ENCODE measurements at regions not wholly inside any gene's neighbourhood (a gene's known extent, or its start where the extent isn't known, plus 50 kb on each side); places are given as distances from the start of the nearest gene placed in this dataset.

GRCh38 chr4:4607336-4608213 lies 65.7 kb upstream of the STX18 start:
- no peak overlapping the region for H3K27ac ChIP-seq (ENCODE audit: control insufficient read depth, insufficient read depth)
- TF ChIP-seq HDAC2 (IDR thresholded peaks at IDR 0.05) (no peak), RAD21 (IDR thresholded peaks at IDR 0.05; ENCODE audit: insufficient read depth, low read depth, low read length) (no peak), STAT3 (IDR thresholded peaks at IDR 0.05; ENCODE audit: low read depth, low read length) (no peak), CREB1 (IDR thresholded peaks at IDR 0.05; ENCODE audit: low read depth) (no peak), MYC (IDR thresholded peaks at IDR 0.05; ENCODE audit: insufficient read depth, insufficient read length, insufficient replicate concordance, low read length, severe bottlenecking) (no peak), SMC3 (IDR thresholded peaks at IDR 0.05; ENCODE audit: borderline replicate concordance, low read length) (no peak), SMAD5 (IDR thresholded peaks at IDR 0.05; ENCODE audit: low read depth) (no peak), RAD51 (IDR thresholded peaks at IDR 0.05) (no peak), ESRRA (IDR thresholded peaks at IDR 0.05; ENCODE audit: low read length) (no peak), RELB (IDR thresholded peaks at IDR 0.05; ENCODE audit: low read depth) (no peak), YY1 (IDR thresholded peaks at IDR 0.05; ENCODE audit: low read depth, low read length) (no peak), EZH2 (IDR thresholded peaks at IDR 0.05; ENCODE audit: borderline replicate concordance, control insufficient read depth, low read depth, low read length) (no peak), IRF4 (IDR thresholded peaks at IDR 0.05; ENCODE audit: low read depth, low read length) (no peak), BCLAF1 (IDR thresholded peaks at IDR 0.05) (no peak), TCF12 (IDR thresholded peaks at IDR 0.05; ENCODE audit: low read depth, low read length) (no peak), SMARCA5 (IDR thresholded peaks at IDR 0.05) (no peak)
- 97% methylated on average over 19 of the region's 19 CpGs for WGBS (ENCODE audit: insufficient coverage, insufficient replicate concordance, low lambda C conversion rate, missing lambda C conversion rate)
- in situ Hi-C loops (cut with MboI), result no loop called here
- CTCF ChIA-PET, result no interaction called here
- no peak for FAIRE-seq
- no peaks in the 10 kb centered on the region for H3K9me3 ChIP-seq (replicated peaks; ENCODE audit: control insufficient read depth, insufficient read depth, low read length)
- H3K4me2 ChIP-seq (ENCODE audit: control insufficient read depth, insufficient read depth), result no peak overlapping the region
- POLR2A ChIA-PET, result no interaction called here
- no peaks in the 10 kb centered on the region for H3K79me2 ChIP-seq (ENCODE audit: control insufficient read depth, insufficient read depth, low read length)
- intact Hi-C loops (cut with micrococcal nuclease; ENCODE audit: unreplicated experiment), result no loop called here
- no peaks in the 10 kb centered on the region for H3K4me1 ChIP-seq (ENCODE audit: control insufficient read depth, insufficient read depth, low read length)
- no peak overlapping the region for H3K4me3 ChIP-seq
- RAD21 ChIA-PET (ENCODE audit: unreplicated experiment), result no interaction called here
- H3K9ac ChIP-seq (ENCODE audit: control insufficient read depth, insufficient read depth, low read length), result no peak overlapping the region
- no peaks in the 10 kb centered on the region for H3K36me3 ChIP-seq (ENCODE audit: control insufficient read depth in 2 of 2, insufficient read depth in 2 of 2, low read length in 1 of 2)
- no peak for DNase-seq (ENCODE audit: low read depth, low spot score)
- ATAC-seq, result no peak
- H3K27me3 ChIP-seq (replicated peaks in 1 of 2; ENCODE audit: control insufficient read depth in 2 of 2, insufficient read depth in 2 of 2, low read length in 1 of 2), result no peaks in the 10 kb centered on the region
- BruUV-seq (replicated peaks), result no TSS peak
- H4K20me1 ChIP-seq (ENCODE audit: control insufficient read depth, insufficient read depth), result no peaks in the 10 kb centered on the region
- SMC1A ChIA-PET (ENCODE audit: uncharacterized antibody, unreplicated experiment), result interaction anchor here (1.0 kb wide), 1 partner anchor 17 kb away, joined by 3 read pairs; no protein-coding TSS in a partner anchor
- no peak overlapping the region for H2AFZ ChIP-seq (ENCODE audit: control insufficient read depth, low read depth, low read length)

Measured in GM12878 (cell line).